Ishikawa (cell line): ENCODE measurements at regions not wholly inside any gene's neighbourhood (a gene's known extent, or its start where the extent isn't known, plus 50 kb on each side); places are given as distances from the start of the nearest gene placed in this dataset.

Source experiments
- CEBPB ChIP-seq: IDR thresholded peaks from 2 replicates; pipeline ENCODE4 v1.6.1; 2012
- CREB1 ChIP-seq: IDR thresholded peaks from 2 replicates; pipeline ENCODE4 v1.6.1; 2012; ENCODE audit warnings: low read depth
- EGR1 ChIP-seq: IDR thresholded peaks from 2 replicates; pipeline ENCODE4 v1.6.1; 2012
- EP300 ChIP-seq: IDR thresholded peaks from 2 replicates; pipeline ENCODE4 v1.6.1; 2012; ENCODE audit warnings: borderline replicate concordance
- FOXM1 ChIP-seq: IDR thresholded peaks from 2 replicates; pipeline ENCODE4 v1.6.1; 2012; ENCODE audit warnings: low read depth, borderline replicate concordance
- NFIC ChIP-seq: IDR thresholded peaks from 2 replicates; pipeline ENCODE4 v1.6.1; 2012
- RAD21 ChIP-seq: IDR thresholded peaks from 2 replicates; pipeline ENCODE4 v1.6.1; 2012; ENCODE audit warnings: low read depth
- TAF1 ChIP-seq: IDR thresholded peaks from 2 replicates; pipeline ENCODE4 v1.6.1; 2012; ENCODE audit warnings: low read depth, mild to moderate bottlenecking
- TCF12 ChIP-seq: IDR thresholded peaks from 2 replicates; pipeline ENCODE4 v1.6.1; 2012; ENCODE audit warnings: low read depth
- TEAD4 ChIP-seq: IDR thresholded peaks from 2 replicates; pipeline ENCODE4 v1.6.1; 2012
- YY1 ChIP-seq: IDR thresholded peaks from 2 replicates; pipeline ENCODE4 v1.6.1; 2012; ENCODE audit warnings: low read depth
- ZBTB7A ChIP-seq: IDR thresholded peaks from 2 replicates; pipeline ENCODE4 v1.6.1; 2012; ENCODE audit warnings: low read depth
- TF ChIP-seq, protein P1 (sequence below): IDR thresholded peaks from 2 replicates; pipeline ENCODE4 v1.6.1; 2012; ENCODE audit warnings: low read depth, mild to moderate bottlenecking
- TF ChIP-seq, protein P2 (sequence below): IDR thresholded peaks from 2 replicates; pipeline ENCODE4 v1.6.1; 2012
- TF ChIP-seq, protein P3 (sequence below): IDR thresholded peaks from 2 replicates; pipeline ENCODE4 v1.6.1; 2012

DNA sequence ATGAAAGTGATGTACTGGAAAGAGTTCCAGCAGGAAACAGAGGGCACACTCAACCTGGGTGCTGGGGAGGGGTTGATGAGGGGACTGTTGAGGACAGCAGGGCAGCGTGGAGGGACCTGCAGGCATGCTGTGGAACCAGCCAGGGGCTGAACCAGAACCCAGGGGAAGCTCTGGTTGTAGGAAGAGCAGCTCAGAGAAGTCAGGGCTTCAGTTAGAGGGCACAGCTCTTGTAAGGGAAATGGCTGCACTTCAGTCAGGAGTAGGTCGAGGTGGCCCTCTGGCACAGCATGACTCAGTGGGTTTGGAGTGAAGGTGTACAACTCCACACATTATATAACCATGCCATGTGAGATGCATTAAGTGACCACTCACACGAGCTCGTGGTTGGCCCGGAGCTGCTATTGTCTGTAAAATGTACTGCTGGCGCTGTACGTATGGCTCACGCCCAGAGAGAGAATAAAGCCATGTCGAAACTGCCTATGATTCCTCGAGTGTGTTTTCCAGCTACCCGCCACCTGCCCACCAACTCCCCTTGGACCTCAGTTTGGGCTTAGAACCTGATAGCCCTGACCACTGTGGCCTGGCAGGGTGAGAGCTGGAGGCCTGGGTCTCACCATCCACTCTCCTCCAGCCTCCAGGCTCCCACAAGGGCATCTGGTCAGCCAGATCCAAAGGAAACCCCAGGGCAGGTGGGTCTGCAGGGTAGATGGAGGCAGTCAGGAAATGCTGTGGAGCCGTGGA lies 136.5 kb upstream of the HS6ST1 start:
- TF ChIP-seq TCF12 (no peak), RAD21 (no peak), YY1 (no peak), CEBPB (no peak), NFIC (no peak), CREB1 (no peak)
- TF ChIP-seq, protein P1, sequence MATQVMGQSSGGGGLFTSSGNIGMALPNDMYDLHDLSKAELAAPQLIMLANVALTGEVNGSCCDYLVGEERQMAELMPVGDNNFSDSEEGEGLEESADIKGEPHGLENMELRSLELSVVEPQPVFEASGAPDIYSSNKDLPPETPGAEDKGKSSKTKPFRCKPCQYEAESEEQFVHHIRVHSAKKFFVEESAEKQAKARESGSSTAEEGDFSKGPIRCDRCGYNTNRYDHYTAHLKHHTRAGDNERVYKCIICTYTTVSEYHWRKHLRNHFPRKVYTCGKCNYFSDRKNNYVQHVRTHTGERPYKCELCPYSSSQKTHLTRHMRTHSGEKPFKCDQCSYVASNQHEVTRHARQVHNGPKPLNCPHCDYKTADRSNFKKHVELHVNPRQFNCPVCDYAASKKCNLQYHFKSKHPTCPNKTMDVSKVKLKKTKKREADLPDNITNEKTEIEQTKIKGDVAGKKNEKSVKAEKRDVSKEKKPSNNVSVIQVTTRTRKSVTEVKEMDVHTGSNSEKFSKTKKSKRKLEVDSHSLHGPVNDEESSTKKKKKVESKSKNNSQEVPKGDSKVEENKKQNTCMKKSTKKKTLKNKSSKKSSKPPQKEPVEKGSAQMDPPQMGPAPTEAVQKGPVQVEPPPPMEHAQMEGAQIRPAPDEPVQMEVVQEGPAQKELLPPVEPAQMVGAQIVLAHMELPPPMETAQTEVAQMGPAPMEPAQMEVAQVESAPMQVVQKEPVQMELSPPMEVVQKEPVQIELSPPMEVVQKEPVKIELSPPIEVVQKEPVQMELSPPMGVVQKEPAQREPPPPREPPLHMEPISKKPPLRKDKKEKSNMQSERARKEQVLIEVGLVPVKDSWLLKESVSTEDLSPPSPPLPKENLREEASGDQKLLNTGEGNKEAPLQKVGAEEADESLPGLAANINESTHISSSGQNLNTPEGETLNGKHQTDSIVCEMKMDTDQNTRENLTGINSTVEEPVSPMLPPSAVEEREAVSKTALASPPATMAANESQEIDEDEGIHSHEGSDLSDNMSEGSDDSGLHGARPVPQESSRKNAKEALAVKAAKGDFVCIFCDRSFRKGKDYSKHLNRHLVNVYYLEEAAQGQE: no peak

DNA sequence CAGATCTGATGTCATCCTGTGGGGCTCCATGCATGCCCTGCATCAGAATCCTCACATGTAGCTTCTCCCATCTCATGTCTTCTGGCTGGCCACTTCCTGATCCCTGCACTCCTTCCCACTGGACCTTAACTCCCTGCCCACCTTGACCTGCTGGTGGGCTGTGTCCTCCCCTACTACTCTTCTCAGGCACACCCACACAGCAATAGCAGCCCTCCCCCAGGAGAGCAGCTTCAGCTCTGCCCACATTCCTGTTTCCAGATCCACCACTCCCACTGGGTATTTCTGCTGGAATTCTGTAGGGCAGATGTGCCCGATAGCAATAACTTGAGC lies 137.0 kb upstream of the HS6ST1 start:
- TF ChIP-seq FOXM1: no peak
- no peak for TF ChIP-seq YY1
- no peak for TF ChIP-seq NFIC
- TF ChIP-seq TAF1: no peak
- TF ChIP-seq ZBTB7A: no peak
- no peak for TF ChIP-seq EP300
- TF ChIP-seq CREB1: no peak
- no peak for TF ChIP-seq EGR1
- TF ChIP-seq CEBPB: no peak
- no peak for TF ChIP-seq TCF12
- TF ChIP-seq, protein P2, sequence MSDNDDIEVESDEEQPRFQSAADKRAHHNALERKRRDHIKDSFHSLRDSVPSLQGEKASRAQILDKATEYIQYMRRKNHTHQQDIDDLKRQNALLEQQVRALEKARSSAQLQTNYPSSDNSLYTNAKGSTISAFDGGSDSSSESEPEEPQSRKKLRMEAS: no peak
- TF ChIP-seq, protein P1: no peak
- no peak for TF ChIP-seq TEAD4
- TF ChIP-seq, protein P3, sequence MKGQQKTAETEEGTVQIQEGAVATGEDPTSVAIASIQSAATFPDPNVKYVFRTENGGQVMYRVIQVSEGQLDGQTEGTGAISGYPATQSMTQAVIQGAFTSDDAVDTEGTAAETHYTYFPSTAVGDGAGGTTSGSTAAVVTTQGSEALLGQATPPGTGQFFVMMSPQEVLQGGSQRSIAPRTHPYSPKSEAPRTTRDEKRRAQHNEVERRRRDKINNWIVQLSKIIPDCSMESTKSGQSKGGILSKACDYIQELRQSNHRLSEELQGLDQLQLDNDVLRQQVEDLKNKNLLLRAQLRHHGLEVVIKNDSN: no peak
- TF ChIP-seq RAD21: no peak

DNA sequence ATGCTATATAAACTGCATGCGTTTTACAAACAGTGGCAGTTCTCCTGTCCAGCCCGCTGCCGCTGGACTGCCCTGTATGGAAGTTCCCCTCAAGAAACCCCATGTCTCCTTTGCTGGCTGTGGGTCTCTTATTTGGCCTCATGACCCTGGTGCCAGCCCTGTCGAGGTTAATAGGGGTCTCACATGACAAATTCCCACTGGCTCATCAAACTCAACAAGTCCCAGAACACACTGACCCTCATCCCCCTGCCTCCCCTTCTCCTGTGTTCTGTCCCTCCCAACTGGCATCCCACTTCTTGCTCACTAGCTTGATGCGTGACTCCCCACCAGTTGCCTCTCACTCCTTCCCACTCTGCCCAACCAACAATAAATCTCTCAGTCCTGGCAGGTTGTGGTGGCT lies 137.6 kb upstream of the HS6ST1 start:
- TF ChIP-seq FOXM1 (no peak), ZBTB7A (no peak), CEBPB (no peak), TAF1 (no peak), TEAD4 (no peak), YY1 (no peak), TCF12 (no peak), RAD21 (no peak), EP300 (no peak), EGR1 (no peak), CREB1 (no peak), NFIC (no peak)
- TF ChIP-seq, protein P1: no peak
- TF ChIP-seq, protein P2: no peak
- TF ChIP-seq, protein P3: no peak

DNA sequence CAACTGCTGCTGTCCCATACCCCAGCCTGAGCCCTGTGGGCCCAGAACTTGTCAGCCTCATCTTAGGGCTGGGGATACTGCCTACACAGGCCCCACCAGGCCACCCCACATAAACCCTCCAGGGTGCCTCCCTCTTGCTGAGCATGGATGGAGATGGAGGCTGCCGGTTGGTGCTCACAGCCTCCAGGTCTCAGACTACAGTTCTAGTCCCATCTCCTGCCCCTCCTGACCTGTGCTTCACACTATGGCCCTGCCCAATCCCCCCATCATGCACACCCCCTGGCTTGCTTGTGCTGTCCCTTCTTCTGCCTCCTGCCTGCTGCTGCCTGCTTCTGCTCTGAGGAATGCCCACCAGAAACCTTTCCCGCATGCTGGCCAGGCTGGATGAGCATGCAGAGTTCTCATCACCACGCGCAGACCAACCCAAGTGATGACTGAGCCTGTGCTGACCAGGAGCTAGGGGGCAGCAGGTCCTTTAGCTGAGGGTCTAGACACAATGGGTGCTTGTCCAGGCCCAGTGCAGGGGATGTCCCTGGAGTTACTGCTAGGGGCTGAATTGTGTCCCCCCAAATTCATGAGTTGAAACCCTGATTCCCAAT lies 138.4 kb upstream of the HS6ST1 start:
- TF ChIP-seq TAF1 (no peak), NFIC (no peak), TCF12 (no peak), CREB1 (no peak), ZBTB7A (no peak), EP300 (no peak), EGR1 (no peak), RAD21 (no peak), FOXM1 (no peak), YY1 (no peak), CEBPB (no peak)
- TF ChIP-seq, protein P1: no peak
- TF ChIP-seq, protein P2: no peak
